ENCODE measurements at regions not wholly inside any gene's neighbourhood (a gene's known extent, or its start where the extent isn't known, plus 50 kb on each side); places are given as distances from the start of the nearest gene placed in this dataset.

GRCh38 chr5:99614888-99615287, 686.1 kb upstream of the CHD1 start:
- H3K9ac ChIP-seq (ENCODE audit: extremely low read depth, low read length, poor library complexity, severe bottlenecking) = no peak overlapping the region
- TF ChIP-seq CTCF (conservative IDR thresholded peaks at IDR 0.05) = no peak
- H3K36me3 Mint-ChIP-seq (ENCODE audit: low read depth) = no peaks in the 10 kb centered on the region
- H3K27ac ChIP-seq (ENCODE audit: low read depth, low read length) = no peak overlapping the region
- no peaks in the 10 kb centered on the region for H3K9me3 Mint-ChIP-seq
- H3K27me3 Mint-ChIP-seq (ENCODE audit: insufficient read depth) = no peaks in the 10 kb centered on the region
- no peak for DNase-seq
- H3K27ac Mint-ChIP-seq = no peak overlapping the region
- H3K4me3 ChIP-seq (ENCODE audit: low read length) = no peak overlapping the region
- H3K27me3 ChIP-seq (ENCODE audit: control insufficient read depth, insufficient read depth, low read length, poor library complexity, severe bottlenecking) = no peaks in the 10 kb centered on the region
- H3K4me1 ChIP-seq (ENCODE audit: control insufficient read depth, insufficient read depth, low read length) = no peaks in the 10 kb centered on the region
- no peak overlapping the region for H3K4me3 Mint-ChIP-seq
- 72 to 100% methylated on average over 1 of the region's 1 CpG for WGBS, 2 experiments (ENCODE audit: insufficient coverage in 1 of 2, insufficient read length in 1 of 2)
- no peaks in the 10 kb centered on the region for H3K9me3 ChIP-seq (ENCODE audit: control insufficient read depth, low read length)
- no peaks in the 10 kb centered on the region for H3K4me1 Mint-ChIP-seq
- H3K36me3 ChIP-seq (ENCODE audit: control insufficient read depth, insufficient read depth, low read length) = no peaks in the 10 kb centered on the region

- H3K4me3 Mint-ChIP-seq = no peak overlapping the region
- no peak for DNase-seq
Measured at GRCh38 chr5:99607124-99607523, 678.3 kb upstream of the CHD1 start.

GRCh38 chr5:99605904-99606303, 677.1 kb upstream of the CHD1 start:
- no peak overlapping the region for H3K9ac ChIP-seq (ENCODE audit: extremely low read depth, low read length, poor library complexity, severe bottlenecking)
- no peak for TF ChIP-seq CTCF (conservative IDR thresholded peaks at IDR 0.05)
- no peak overlapping the region for H3K27ac ChIP-seq (ENCODE audit: low read depth, low read length)
- H3K36me3 ChIP-seq (ENCODE audit: control insufficient read depth, insufficient read depth, low read length) = no peaks in the 10 kb centered on the region
- Mint-ChIP-seq H3K27ac (no peak overlapping the region), H3K4me1 (no peaks in the 10 kb centered on the region), H3K4me3 (no peak overlapping the region), H3K9me3 (no peaks in the 10 kb centered on the region), H3K27me3 (ENCODE audit: insufficient read depth) (no peaks in the 10 kb centered on the region), H3K36me3 (ENCODE audit: low read depth) (no peaks in the 10 kb centered on the region)
- H3K9me3 ChIP-seq (ENCODE audit: control insufficient read depth, low read length) = no peaks in the 10 kb centered on the region
- no peak for DNase-seq
- H3K4me3 ChIP-seq (ENCODE audit: low read length) = no peak overlapping the region
- no peaks in the 10 kb centered on the region for H3K27me3 ChIP-seq (ENCODE audit: control insufficient read depth, insufficient read depth, low read length, poor library complexity, severe bottlenecking)
- H3K4me1 ChIP-seq (ENCODE audit: control insufficient read depth, insufficient read depth, low read length) = peaks cover 2% of the 10 kb centered on the region
- WGBS, 2 experiments (ENCODE audit: insufficient coverage in 1 of 2, insufficient read length in 1 of 2) = 95 to 100% methylated on average over 1 to 3 of the region's 3 CpGs

More at GRCh38 chr5:99607124-99607523, 678.3 kb upstream of the CHD1 start:
- no peak for TF ChIP-seq CTCF (conservative IDR thresholded peaks at IDR 0.05)
- H3K36me3 ChIP-seq (ENCODE audit: control insufficient read depth, insufficient read depth, low read length) = no peaks in the 10 kb centered on the region
- Mint-ChIP-seq H3K9me3 (no peaks in the 10 kb centered on the region), H3K36me3 (ENCODE audit: low read depth) (no peaks in the 10 kb centered on the region), H3K27ac (no peak overlapping the region), H3K27me3 (ENCODE audit: insufficient read depth) (no peaks in the 10 kb centered on the region), H3K4me1 (no peaks in the 10 kb centered on the region)
- no peaks in the 10 kb centered on the region for H3K27me3 ChIP-seq (ENCODE audit: control insufficient read depth, insufficient read depth, low read length, poor library complexity, severe bottlenecking)
- no peaks in the 10 kb centered on the region for H3K9me3 ChIP-seq (ENCODE audit: control insufficient read depth, low read length)
- H3K4me1 ChIP-seq (ENCODE audit: control insufficient read depth, insufficient read depth, low read length) = no peaks in the 10 kb centered on the region
- H3K27ac ChIP-seq (ENCODE audit: low read depth, low read length) = no peak overlapping the region
- no peak overlapping the region for H3K9ac ChIP-seq (ENCODE audit: extremely low read depth, low read length, poor library complexity, severe bottlenecking)
- H3K4me3 ChIP-seq (ENCODE audit: low read length) = no peak overlapping the region

Data from endodermal cell (in vitro differentiated cells).